Mucosa of descending colon (tissue), 3 donors: ENCODE measurements at regions not wholly inside any gene's neighbourhood (a gene's known extent, or its start where the extent isn't known, plus 50 kb on each side); places are given as distances from the start of the nearest gene placed in this dataset.
"Not testable (repeated sequence)": the region's sequence is repeated elsewhere in the genome, so short reads cannot be mapped to it uniquely, and the experiment has no call there.

Source experiments
- ATAC-seq: fragments of 200-7000 bp; cut with Tn5 transposase; one replicate; pipeline ENCODE4 v1.9.1; 2020; ENCODE audit warnings: mild to moderate bottlenecking, moderate library complexity
- DNase-seq, 3 donors: peaks; one replicate each; pipeline ENCODE4 v3.0.0-alpha.2; 2020
- H3K36me3 ChIP-seq: fragments of 200-600 bp; one replicate; pipeline ENCODE4 v1.8.0; 2021; ENCODE audit warnings: low read depth, mild to moderate bottlenecking
- H3K4me1 ChIP-seq: fragments of 200-600 bp; one replicate; pipeline ENCODE4 v1.8.0; 2021; ENCODE audit warnings: low read depth, mild to moderate bottlenecking
- H3K4me3 ChIP-seq: fragments of 200-600 bp; one replicate; pipeline ENCODE4 v1.8.0; 2021; ENCODE audit warnings: mild to moderate bottlenecking
- H3K9me3 ChIP-seq: fragments of 200-600 bp; one replicate; pipeline ENCODE4 v1.8.0; 2021; ENCODE audit warnings: mild to moderate bottlenecking
- CTCF ChIP-seq: fragments of 200-600 bp; IDR thresholded peaks from one replicate; pipeline ENCODE4 v1.8.0; 2022; ENCODE audit warnings: antibody characterized with exemption, mild to moderate bottlenecking
- intact Hi-C, 2 donors: fragments of 100-400 bp; cut with DNase I in 1 of 2; cut with micrococcal nuclease in 1 of 2; formaldehyde crosslinking; loops; one replicate each; pipeline versions ENCODE4 v1.11.0 to v1.11.1; 2022; cut with DNase I, micrococcal nuclease
- donor health status: DM: no; HTN: no; CAD: no; lungs with moderate emphysema.
- donor health status: DM: no; HTN: no; CAD: no.
- donor health status: DM: no; HTN: yes; CAD: no.

- no peak for TF ChIP-seq CTCF
- no peak for DNase-seq
These were observed 230.6 kb upstream of the LHX5 start for GRCh38 chr12:113702276-113702675.

GRCh38 chr12:113700943-113701342, 229.3 kb upstream of the LHX5 start:
- no peak for ATAC-seq
- no peaks in the 10 kb centered on the region for H3K36me3 ChIP-seq
- H3K4me3 ChIP-seq: no peak overlapping the region
- intact Hi-C loops: no loop called here
- TF ChIP-seq CTCF: no peak
- no peaks in the 10 kb centered on the region for H3K4me1 ChIP-seq
- DNase-seq: no peak
- no peaks in the 10 kb centered on the region for H3K9me3 ChIP-seq

More at GRCh38 chr12:113702276-113702675, 230.6 kb upstream of the LHX5 start:
- no peak overlapping the region for H3K4me3 ChIP-seq
- intact Hi-C loops: no loop called here
- H3K36me3 ChIP-seq: no peaks in the 10 kb centered on the region
- no peaks in the 10 kb centered on the region for H3K4me1 ChIP-seq
- no peaks in the 10 kb centered on the region for H3K9me3 ChIP-seq
- no peak for ATAC-seq

GRCh38 chr12:113699984-113700383, 228.3 kb upstream of the LHX5 start:
- H3K9me3 ChIP-seq, DNase-seq, H3K4me3 ChIP-seq, H3K36me3 ChIP-seq, H3K4me1 ChIP-seq, ATAC-seq, intact Hi-C loops: not testable (repeated sequence)

- intact Hi-C loops: no loop called here
These were observed 226.8 kb upstream of the LHX5 start for GRCh38 chr12:113698510-113698858.

GRCh38 chr12:113697651-113698509, 226.2 kb upstream of the LHX5 start:
- Histone ChIP-seq H3K9me3 (no peaks in the 10 kb centered on the region), H3K4me3 (no peak overlapping the region), H3K36me3 (no peaks in the 10 kb centered on the region), H3K4me1 (no peaks in the 10 kb centered on the region)
- intact Hi-C loops: no loop called here
- DNase-seq (peak in 1 of 3 donors; percentile 3), ATAC-seq (no peak)
- TF ChIP-seq CTCF: no peak

More at GRCh38 chr12:113698510-113698858, 226.8 kb upstream of the LHX5 start:
- no peaks in the 10 kb centered on the region for H3K36me3 ChIP-seq
- no peak overlapping the region for H3K4me3 ChIP-seq
- DNase-seq: no peak
- H3K9me3 ChIP-seq: no peaks in the 10 kb centered on the region
- H3K4me1 ChIP-seq: no peaks in the 10 kb centered on the region
- TF ChIP-seq CTCF: no peak
- no peak for ATAC-seq

GRCh38 chr12:113697104-113697503, 225.4 kb upstream of the LHX5 start:
- no peak overlapping the region for H3K4me3 ChIP-seq
- TF ChIP-seq CTCF: no peak
- no peaks in the 10 kb centered on the region for H3K9me3 ChIP-seq
- H3K4me1 ChIP-seq: no peaks in the 10 kb centered on the region
- no peaks in the 10 kb centered on the region for H3K36me3 ChIP-seq
- ATAC-seq: no peak
- no peak for DNase-seq
- intact Hi-C loops: no loop called here
